GM21717 (cell line): ENCODE measurements at regions not wholly inside any gene's neighbourhood (a gene's known extent, or its start where the extent isn't known, plus 50 kb on each side); places are given as distances from the start of the nearest gene placed in this dataset.
"Not testable (repeated sequence)": the region's sequence is repeated elsewhere in the genome, so short reads cannot be mapped to it uniquely, and the experiment has no call there.

Experiments used
- ATAC-seq: cut with Tn5 transposase; IDR thresholded peaks from one replicate; pipeline ENCODE4 v1.9.1; 2021; ENCODE audit warnings: mild to moderate bottlenecking, moderate library complexity; ENCODE audit not compliant: unreplicated experiment

DNA sequence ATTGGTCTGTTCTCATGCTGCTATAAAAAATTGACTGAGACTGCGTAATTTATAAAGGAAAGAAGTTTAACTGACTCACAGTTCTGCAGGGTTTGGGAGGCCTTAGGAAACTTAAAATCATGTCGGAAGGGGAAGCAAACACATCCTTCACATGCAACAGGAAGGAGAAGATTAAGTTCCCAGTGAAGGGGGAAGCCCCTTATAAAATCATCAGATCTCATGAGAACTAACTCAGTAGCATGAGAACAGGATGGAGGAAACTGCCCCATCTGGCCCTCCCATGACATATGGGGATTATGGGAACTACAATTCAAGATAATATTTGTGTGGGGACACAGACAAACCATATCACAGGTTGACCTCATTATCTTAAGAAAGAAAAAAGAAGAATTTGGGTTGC is 134.5 kb downstream of the PPP1R3A start:
- ATAC-seq: no peak

DNA sequence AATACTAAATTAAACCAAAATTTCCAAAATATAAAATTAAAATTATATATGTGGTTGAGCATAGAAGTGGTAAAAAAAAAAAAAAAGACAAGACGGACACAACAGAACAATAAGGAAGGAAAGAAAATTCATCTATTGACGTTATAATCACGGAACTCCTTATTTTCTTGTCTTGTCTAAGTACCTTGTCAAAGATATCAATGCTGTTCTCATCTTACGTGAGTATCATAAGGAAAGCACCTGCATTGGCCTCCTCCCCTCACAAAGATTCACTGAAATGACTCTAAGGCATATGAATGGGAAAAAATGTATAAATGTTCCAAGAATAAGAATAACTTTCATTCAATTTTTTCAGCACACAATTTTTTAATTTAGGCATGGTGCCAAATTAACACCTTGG is 135.4 kb downstream of the PPP1R3A start:
- ATAC-seq: no peak

DNA sequence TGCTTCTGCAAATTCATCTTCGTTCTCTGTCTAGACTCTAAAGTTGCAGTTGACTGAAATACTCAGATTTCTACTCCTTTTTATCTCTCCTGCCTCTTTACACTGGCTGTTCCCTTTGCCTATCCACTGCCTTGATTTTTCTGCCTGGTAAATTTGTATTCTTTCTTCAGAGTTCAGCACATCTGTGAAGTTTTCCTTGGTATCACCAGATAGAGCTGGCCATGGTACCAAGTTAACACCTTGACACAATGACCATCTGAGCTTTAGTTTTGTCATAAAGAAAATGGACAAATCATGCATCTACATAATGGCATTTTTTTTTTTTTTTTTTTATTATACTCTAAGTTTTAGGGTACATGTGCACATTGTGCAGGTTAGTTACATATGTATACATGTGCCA is 143.0 kb downstream of the PPP1R3A start:
- no peak for ATAC-seq

DNA sequence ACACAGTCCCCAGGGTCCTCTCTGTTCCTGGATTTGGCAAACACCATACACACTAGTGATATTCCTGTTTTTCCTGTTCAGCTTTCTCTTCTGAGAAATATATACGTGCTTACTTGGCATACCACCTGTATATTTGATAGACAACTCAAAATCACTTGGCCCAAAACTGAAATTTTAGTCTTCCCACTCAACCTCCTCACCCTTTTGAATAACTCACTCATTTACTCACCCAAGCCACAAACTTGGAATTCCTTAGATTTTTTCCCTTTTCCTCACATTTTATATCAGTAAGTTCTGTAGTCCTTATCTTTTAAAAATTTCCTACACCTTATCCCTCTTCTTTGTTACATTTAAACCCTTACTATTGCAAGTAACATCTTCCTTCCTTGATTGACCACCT is 143.4 kb downstream of the PPP1R3A start:
- no peak for ATAC-seq

DNA sequence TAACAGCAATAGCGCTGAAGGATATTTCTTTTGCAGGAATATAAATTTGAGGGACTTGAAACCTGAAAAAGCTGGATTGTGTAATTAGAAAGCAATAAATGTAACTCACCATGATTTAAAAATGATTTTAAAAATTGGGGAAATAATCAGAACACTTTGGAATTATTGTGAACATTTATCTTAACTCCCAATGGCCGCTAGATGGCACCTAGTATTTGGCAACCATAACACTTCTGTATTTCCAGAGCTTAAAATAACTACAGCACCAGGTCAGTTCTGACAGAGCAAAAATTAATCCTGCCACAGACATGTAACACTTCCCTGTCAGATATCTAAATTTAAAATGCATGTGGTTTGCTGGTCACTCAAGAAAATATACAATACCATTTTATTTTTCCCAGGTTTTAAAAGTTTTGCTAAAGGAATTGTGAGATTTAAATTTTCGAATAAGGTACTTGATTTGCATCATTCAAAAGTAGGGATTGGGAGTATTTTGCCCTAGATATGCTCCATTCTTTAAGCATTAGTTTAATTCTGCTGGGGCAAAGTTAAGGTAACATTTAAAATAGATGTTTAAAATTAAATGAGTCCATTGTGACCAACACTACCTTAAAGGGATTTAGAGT is 144.5 kb downstream of the PPP1R3A start:
- ATAC-seq: peak; percentile 84

DNA sequence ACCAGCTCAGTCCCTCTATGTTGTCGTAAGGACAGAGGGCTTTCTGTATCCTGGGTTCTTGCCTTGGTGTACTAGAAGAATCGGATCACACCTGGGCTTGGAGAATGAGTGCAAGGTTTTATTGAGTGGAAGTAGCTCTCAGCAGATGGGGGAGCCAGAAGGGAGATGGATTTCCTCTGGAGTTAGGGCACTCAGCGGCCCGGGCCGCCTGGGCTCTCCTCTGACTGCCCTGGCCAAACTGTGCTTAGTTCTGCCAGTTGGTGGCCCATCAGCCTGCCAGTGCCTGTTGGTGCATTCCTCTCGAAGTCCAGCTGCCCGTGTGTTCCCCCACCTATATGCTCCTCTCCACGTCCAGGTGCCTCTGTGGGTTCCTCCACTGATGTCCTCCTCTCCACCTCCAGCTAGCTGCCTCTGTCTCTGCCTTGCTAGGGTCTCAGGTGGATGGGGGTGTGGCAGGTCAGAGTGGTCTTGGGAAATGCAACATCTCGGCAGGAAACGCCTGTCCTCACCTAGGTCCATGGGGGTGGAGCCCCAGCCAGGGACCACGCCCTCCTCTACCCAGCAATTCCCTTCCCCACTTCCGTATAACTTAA is 148.6 kb downstream of the PPP1R3A start:
- ATAC-seq: no peak

DNA sequence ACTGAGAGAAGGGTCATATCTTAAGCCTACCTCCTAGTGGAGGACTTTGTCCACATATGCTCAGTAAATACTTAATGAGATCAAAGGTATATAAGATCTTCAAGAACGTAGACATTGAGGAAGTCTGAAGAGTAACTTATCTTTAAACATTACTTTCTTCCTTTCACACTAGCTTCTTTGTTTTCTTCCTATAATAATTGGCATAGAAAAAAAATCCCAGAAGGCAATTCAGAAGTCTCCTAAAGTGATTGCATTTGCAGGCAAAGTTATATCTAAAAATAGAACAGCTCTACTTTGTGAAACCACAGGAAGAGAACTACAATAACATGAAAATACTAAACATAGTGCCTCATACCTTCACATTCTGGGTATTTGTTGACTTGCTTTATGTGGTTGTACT is 150.4 kb downstream of the PPP1R3A start:
- no peak for ATAC-seq

DNA sequence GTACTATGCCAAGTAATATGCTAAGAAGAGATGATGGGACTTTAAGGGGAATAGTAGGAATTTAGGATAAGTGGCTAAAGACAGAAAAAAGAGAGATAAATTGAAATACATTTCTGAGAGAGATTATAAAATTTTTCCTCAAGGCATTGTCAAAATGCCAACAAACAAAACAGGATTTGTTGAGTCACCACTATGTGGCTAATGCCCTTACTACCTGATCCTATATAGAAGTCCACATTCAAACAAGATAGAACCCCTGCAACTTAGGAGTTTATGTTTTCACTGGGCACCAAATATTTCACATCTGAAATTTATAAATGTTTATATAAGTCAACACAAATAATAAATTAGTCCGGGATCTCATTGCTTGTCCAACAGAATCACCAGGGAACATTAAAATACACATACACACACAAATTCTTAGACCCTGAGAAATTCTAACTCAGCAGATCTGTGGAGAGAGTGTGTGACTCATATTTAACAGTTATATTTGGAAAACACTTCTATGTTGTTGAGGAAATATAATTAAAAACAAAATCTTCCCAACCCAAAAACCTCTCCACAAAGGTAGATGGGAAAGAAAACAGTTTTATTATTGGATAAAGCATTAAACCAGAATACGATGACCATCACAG is 154.3 kb downstream of the PPP1R3A start:
- no peak for ATAC-seq

DNA sequence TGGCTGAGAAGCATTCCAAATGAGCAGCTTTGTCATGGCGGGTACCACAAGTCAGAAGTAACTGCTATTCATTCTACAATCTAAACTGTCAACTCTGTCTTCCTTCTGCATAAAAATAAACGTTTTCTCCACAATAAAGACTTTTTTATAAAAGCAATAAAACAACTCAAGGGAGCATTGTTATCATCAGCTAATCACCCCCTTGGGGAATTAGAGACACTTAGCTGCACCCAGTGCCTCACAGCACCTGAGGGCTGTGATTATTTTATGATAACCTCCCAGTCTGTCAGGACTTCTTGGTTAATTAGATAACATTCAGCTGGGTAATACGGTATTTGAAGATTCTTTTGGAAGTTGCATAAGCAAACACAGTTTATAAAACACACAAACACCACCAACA is 155.6 kb downstream of the PPP1R3A start:
- no peak for ATAC-seq

DNA sequence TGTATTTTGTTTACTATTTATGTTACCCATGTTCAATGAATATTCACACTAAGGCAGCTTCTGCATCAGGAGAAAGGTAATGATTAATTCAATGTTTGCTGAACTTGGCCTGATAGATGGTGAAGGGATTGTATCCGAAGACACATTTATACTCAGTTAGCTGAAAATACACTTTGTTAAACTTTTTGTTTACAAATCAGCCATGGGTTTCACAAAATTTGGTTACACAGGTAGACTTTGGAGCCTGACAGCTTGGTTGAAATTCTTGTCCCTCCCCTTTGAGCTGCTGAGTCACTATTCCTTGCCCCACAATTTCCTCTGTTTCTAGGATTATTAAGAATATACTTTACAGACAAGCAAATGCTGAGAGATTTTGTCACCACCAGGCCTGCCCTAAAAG is 162.6 kb downstream of the PPP1R3A start:
- ATAC-seq: no peak

DNA sequence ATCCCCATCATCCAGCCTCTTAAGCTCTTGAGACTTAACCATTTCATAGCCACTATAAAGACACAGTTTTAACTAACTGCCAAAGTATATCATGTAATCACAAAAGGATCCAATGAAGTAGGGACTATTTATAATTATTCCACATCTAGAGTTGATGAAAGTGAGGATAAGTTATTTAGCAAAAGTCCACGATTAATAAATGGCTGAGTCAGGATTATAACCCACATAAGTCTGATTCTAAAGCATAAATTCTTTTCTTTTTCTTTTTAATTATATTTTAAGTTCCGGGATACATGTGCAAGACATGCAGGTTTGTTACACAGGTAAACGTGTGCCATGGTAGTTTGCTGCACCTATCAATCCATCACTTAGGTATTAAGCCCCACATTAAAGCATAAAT is 166.1 kb downstream of the PPP1R3A start:
- ATAC-seq: no peak

DNA sequence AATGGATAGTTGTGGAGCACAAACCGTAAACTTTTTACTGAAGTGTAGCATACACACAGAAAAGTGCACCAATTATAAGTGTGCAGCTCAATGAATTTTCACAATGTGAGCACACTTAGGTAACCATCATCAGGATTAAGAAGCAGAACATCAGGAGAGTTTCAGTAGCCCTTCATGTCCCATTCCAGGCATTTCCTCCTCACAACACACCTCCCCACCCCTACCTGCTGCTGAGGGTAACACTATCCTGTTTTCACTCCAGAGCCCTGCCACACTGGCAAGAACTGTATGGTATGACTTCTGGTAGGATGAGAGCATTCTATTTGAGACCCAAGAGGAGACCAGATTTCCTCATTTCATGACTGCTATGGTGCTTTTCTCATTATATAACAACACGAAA is 166.5 kb downstream of the PPP1R3A start:
- ATAC-seq: no peak

DNA sequence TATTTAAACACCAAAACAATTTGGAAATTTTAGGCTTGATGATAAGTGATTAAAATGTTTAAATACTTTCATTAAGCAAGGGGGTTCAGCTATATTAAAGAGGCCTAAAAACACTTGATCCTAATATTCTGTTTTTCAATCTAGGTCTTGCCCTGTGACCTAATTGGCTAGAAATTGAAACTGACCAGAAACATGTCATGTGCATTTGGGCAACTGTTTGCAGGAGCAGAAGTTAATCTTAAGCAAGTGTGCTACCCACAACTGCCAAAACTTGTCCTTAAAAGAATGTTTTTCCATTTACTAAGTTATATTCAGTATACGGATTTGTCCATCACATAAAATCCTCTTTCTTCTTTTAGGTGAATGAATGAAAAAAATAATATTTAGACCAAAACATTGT is 167.3 kb downstream of the PPP1R3A start:
- no peak for ATAC-seq

DNA sequence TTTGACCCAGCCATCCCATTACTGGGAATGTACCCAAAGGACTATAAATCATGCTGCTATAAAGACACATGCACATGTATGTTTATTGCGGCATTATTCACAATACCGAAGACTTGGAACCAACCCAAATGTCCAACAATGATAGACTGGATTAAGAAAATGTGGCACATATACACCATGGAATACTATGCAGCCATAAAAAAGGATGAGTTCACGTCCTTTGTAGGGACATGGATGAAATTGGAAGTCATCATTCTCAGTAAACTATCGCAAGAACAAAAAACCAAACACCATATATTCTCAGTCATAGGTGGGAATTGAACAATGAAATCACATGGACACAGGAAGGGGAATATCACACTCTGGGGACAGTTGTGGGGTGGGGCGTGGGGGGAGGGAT is 170.4 kb downstream of the PPP1R3A start:
- ATAC-seq: not testable (repeated sequence)

DNA sequence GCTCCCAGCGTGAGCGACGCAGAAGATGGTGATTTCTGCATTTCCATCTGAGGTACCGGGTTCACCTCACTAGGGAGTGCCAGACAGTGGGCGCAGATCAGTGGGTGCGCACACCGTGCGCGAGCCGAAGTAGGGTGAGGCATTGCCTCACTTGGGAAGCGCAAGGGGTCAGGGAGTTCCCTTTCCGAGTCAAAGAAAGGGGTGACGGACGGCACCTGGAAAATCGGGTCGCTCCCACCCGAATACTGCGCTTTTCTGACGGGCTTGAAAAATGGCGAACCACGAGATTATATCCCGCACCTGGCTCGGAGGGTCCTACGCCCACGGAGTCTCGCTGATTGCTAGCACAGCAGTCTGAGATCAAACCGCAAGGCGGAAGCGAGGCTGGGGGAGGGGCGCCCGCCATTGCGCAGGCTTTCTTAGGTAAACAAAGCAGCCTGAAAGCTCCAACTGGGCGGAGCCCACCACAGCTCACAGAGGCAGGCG is 175.8 kb downstream of the PPP1R3A start:
- not testable (repeated sequence) for ATAC-seq

DNA sequence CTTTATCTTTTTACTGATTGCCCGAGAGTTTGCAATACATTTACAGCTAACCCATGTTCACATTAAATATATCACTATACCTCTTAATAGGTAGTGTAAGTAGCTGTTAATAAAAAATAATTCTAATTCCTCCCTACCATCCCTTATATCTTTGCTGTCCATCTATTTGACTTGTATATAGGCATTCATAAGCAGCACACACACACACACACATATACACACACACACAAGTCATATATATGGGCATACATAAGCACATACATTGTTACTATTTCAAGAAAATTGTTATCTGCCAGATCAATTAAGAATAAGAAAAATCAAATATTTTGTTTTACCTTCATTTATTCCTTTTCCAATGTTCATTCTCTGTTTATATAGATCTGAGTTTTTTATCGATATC is 176.4 kb downstream of the PPP1R3A start:
- ATAC-seq: no peak

DNA sequence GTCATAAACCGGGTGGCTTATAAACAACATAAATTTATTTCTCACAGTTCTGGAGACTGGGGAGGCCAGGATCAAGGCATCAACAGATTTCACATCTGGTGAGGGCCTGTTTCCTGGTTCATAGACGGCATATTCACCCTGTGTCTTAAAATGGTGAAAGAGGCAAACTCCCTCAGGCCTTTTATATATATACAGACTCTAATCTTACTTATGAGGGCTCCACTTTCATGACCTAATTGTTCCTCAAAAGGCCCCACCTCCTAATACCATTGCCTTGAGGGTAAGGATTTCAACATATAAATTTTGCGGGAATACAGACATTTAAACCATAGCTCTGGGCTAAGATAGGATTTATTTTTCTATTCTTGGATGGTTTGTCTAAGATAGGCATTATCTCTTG is 187.2 kb downstream of the PPP1R3A start:
- no peak for ATAC-seq

DNA sequence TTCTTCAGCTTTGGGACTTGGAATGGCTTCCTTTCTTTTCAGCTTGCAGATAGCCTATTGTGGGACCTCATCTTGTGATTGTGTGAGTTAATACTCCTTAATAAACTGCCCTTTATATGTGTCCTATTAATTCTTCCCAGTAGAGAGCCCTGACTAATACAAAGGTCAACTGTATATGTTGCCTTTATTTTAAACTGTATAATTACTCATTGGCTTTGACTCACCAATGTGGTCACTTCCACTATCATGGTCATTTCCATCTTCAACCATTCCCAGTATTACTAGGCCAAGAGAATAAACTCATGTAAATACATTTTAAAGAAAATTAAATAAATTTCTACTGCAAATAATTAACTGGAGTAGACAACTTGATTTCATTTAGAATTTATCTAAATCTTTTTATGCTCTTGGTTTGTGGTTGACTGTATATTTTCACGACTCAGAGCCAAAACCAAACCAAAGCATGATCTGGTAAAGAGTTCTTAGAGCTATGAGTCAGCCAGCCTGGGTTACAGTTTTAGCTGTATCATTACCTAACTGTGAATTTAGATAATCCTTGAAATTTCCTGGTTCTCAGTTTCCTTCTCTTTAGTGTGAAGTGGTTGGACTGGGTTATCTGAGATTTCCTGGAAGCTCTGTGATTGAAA is 188.4 kb downstream of the PPP1R3A start:
- no peak for ATAC-seq

DNA sequence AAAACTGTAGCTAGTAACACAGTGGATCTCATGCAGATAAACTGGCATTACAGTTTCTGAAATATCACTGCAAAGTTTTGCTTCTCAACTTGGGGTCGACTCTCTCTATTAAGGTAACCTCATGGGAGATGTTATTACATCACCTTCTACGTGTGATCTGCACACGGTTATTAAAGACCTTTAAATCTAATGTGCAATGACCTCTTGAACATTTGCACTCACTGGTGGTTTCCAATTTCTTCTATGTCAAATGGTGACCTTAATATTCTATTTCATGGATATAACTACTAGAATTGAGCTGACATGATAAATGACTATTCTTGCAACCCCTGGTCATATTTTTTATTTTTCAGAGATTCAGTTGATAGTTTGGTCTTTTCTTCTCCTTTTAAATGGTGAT is 191.3 kb downstream of the PPP1R3A start:
- ATAC-seq: no peak

DNA sequence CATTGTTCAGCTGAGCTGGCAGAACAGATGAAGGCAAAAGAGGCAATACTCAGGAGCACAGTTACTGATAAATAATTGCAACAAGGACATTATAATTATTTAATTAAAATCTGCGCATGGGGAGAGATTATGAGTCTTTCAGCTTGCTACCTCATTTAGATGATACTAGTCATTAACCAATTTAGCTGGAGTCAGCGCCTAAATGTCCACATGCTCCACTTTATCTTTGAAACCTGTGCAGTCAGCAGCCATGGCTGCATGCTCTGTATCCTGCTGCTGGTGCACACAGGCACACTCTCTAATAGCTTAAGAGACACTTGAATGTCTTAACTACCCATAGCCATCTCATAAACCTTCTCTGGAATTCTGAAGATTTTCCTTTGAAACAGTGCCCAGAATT is 196.8 kb downstream of the PPP1R3A start:
- no peak for ATAC-seq

DNA sequence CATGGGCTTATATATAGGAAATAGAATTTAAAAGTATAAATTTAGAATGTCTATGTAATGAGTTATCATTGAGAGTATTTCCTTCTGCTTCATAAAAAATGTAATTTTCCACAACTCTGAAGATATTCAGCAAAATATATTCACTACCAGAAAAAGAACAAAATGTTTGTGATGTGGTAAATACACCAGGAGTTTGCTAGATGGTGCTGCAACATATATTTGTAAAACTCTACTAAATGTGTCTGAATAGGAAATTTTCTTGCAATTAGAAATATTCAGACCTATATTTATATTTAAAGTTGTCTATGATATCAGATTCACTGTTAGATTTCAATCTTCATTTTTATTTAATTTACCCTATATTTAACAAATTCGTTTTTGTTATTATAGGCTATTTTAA is 201.1 kb downstream of the PPP1R3A start:
- no peak for ATAC-seq
